ENCODE measurements at regions not wholly inside any gene's neighbourhood (a gene's known extent, or its start where the extent isn't known, plus 50 kb on each side); places are given as distances from the start of the nearest gene placed in this dataset.

GRCh38 chr12:93010461-93010860, 81.4 kb upstream of the EEA1 start:
- H3K9ac ChIP-seq (replicated peaks in 1 of 4; ENCODE audit: extremely low read depth in 1 of 4, low read depth in 3 of 4, low read length in 3 of 4) = no peak overlapping the region
- no peak overlapping the region for H2BK5ac ChIP-seq (ENCODE audit: low read depth, low read length)
- POLR2A ChIA-PET (ENCODE audit: partially characterized antibody) = no interaction called here
- no peak overlapping the region for H2AFZ ChIP-seq (ENCODE audit: low read length)
- H4K20me1 ChIP-seq (replicated peaks in 1 of 2; ENCODE audit: control insufficient read depth in 1 of 2, insufficient read depth in 2 of 2, low read length in 2 of 2) = no peaks in the 10 kb centered on the region
- H3K56ac ChIP-seq (replicated peaks; ENCODE audit: insufficient read length, low read depth, low read length) = no peak overlapping the region
- H3K27ac ChIP-seq (ENCODE audit: low read depth, low read length) = no peak overlapping the region
- peaks cover 0 to 2% (median 0%) of the 10 kb centered on the region in 4 experiments; a peak in 1 of 7 replicates for H3K4me1 ChIP-seq (replicated peaks in 1 of 4; ENCODE audit: control insufficient read depth in 3 of 4, insufficient read depth in 4 of 4, low read length in 3 of 4)
- 96% methylated on average over 2 of the region's 2 CpGs; no CpG with 5 or more reads in 1 of the 2 experiments for WGBS, 2 experiments (ENCODE audit: extremely low coverage in 1 of 2, insufficient coverage in 1 of 2, insufficient read length in 1 of 2, insufficient replicate concordance in 2 of 2, low coverage in 1 of 2, low lambda C conversion rate in 2 of 2, missing lambda C conversion rate in 1 of 2)
- no peak overlapping the region for H2BK12ac ChIP-seq (ENCODE audit: low read depth, low read length)
- H3K9me3 ChIP-seq (ENCODE audit: insufficient read depth in 2 of 2, low read depth in 1 of 2, low read length in 1 of 2) = no peaks in the 10 kb centered on the region
- H3K4me2 ChIP-seq (ENCODE audit: insufficient read depth in 1 of 2, low read depth in 2 of 2, low read length in 2 of 2) = no peak overlapping the region
- H2BK15ac ChIP-seq (ENCODE audit: low read length) = no peak overlapping the region
- no peak overlapping the region for H3K4me3 ChIP-seq (ENCODE audit: extremely low read depth in 1 of 4, insufficient read depth in 2 of 4, low read depth in 3 of 4, low read length in 4 of 4)
- H4K91ac ChIP-seq (replicated peaks; ENCODE audit: insufficient read length, low read length) = no peak overlapping the region
- no peaks in the 10 kb centered on the region for H3K36me3 ChIP-seq (ENCODE audit: control insufficient read depth in 2 of 4, insufficient read depth in 4 of 4, low read length in 3 of 4)
- no peak overlapping the region for H2BK120ac ChIP-seq (replicated peaks; ENCODE audit: low read depth, low read length)
- H3K79me1 ChIP-seq (ENCODE audit: low read depth, low read length) = no peaks in the 10 kb centered on the region
- H3K4ac ChIP-seq (replicated peaks; ENCODE audit: insufficient read length, low read depth, low read length) = no peak overlapping the region
- TF ChIP-seq MAFK (IDR thresholded peaks at IDR 0.05; ENCODE audit: low read depth, low read length) = no peak
- TF ChIP-seq SP2 (IDR thresholded peaks at IDR 0.05; ENCODE audit: low read length) = no peak
- TF ChIP-seq GABPA (IDR thresholded peaks at IDR 0.05; ENCODE audit: borderline replicate concordance, insufficient read depth, low read length) = no peak
- TF ChIP-seq RXRA (IDR thresholded peaks at IDR 0.05; ENCODE audit: insufficient read depth, low read depth, low read length) = no peak
- no peak for TF ChIP-seq TBP (IDR thresholded peaks at IDR 0.05; ENCODE audit: low read depth, low read length)
- TF ChIP-seq JUN (IDR thresholded peaks at IDR 0.05; ENCODE audit: low read depth, low read length) = no peak
- no peak for TF ChIP-seq YY1 (IDR thresholded peaks at IDR 0.05; ENCODE audit: low read depth, low read length)
- no peak for TF ChIP-seq SP4 (IDR thresholded peaks at IDR 0.05; ENCODE audit: low read length)
- no peak for TF ChIP-seq PHF8 (conservative IDR thresholded peaks at IDR 0.05; ENCODE audit: low read depth, low read length)
- CTCF ChIA-PET (ENCODE audit: partially characterized antibody) = interaction anchor here (1.2 to 3.7 kb wide), 5 partner anchors 16 to 225 kb away, joined by 3 to 15 read pairs (median 4); no protein-coding TSS in a partner anchor
- no peak overlapping the region for H4K5ac ChIP-seq (ENCODE audit: insufficient read length, low read depth, low read length)
- no peak overlapping the region for H4K8ac ChIP-seq (ENCODE audit: extremely low read depth, insufficient read depth, low read length)
- H2AK5ac ChIP-seq (ENCODE audit: low read depth, low read length) = no peak overlapping the region
- H3K18ac ChIP-seq (ENCODE audit: extremely low read depth, low read length) = no peak overlapping the region
- H3K23ac ChIP-seq (ENCODE audit: insufficient read length) = no peak overlapping the region
- H3K23me2 ChIP-seq (ENCODE audit: low read depth, low read length) = no peaks in the 10 kb centered on the region
- H3K14ac ChIP-seq (ENCODE audit: insufficient read length) = no peak overlapping the region
- DNase-seq (ENCODE audit: low read depth in 1 of 2, low spot score in 2 of 2) = no peak
- H3K27me3 ChIP-seq (replicated peaks in 1 of 4; ENCODE audit: control insufficient read depth in 3 of 4, extremely low read depth in 1 of 4, insufficient read depth in 3 of 4, low read length in 3 of 4) = no peaks in the 10 kb centered on the region
- no peaks in the 10 kb centered on the region for H3K79me2 ChIP-seq (ENCODE audit: control insufficient read depth in 1 of 2, insufficient read depth in 2 of 2, low read length in 2 of 2)
- H2BK20ac ChIP-seq (ENCODE audit: low read length) = no peak overlapping the region
- no peak for FAIRE-seq

All from H1 (cell line).